B cell (primary cell): ENCODE measurements at regions not wholly inside any gene's neighbourhood (a gene's known extent, or its start where the extent isn't known, plus 50 kb on each side); places are given as distances from the start of the nearest gene placed in this dataset.

Experiments used
- ATAC-seq: fragments of 200-7000 bp; cut with Tn5 transposase; one replicate; pipeline ENCODE4 v1.10.0; 2021; ENCODE audit warnings: low read depth, mild to moderate bottlenecking, moderate number of reproducible peaks, moderate library complexity
- CTCF ChIA-PET: fragments of 350-600 bp; sonication (Branson Sonifier 250); formaldehyde crosslinking; loops from one replicate; lab custom pipeline; 2021; ENCODE audit warnings: antibody characterized with exemption, inconsistent platforms; lab: Charles Lee
- POLR2A ChIA-PET: fragments of 350-600 bp; sonication (Branson Sonifier 250); formaldehyde crosslinking; loops from one replicate; lab custom pipeline; 2021; ENCODE audit warnings: antibody characterized with exemption; lab: Charles Lee
- DNase-seq: peaks from one replicate; pipeline ENCODE4 v3.0.0; 2013
- H2AFZ ChIP-seq: 2 replicates; pipeline ENCODE4 v1.6.1; 2012; ENCODE audit warnings: mild to moderate bottlenecking, low read depth, low read length; ENCODE audit not compliant: insufficient read depth, poor library complexity, severe bottlenecking
- H3K27ac ChIP-seq, 2 donors: 1 replicate in 1 of 2; 2 replicates in 1 of 2; pipeline ENCODE4 v1.5.1; 2012 to 2013; ENCODE audit warnings: low read length in 2 of 2, mild to moderate bottlenecking in 2 of 2, moderate library complexity in 1 of 2
- H3K27me3 ChIP-seq, 4 experiments: fragments of 200-600 bp in 1 of 4; sonication (generic) in 1 of 4; replicated peaks in 1 of 4; 1 replicate in 2 of 4; 2 replicates in 2 of 4; pipeline versions ENCODE4 v1.6.1 to v1.7.0; 2013 to 2016; ENCODE audit warnings: low read length in 3 of 4, mild to moderate bottlenecking in 2 of 4, mixed read lengths in 1 of 4, moderate library complexity in 1 of 4; ENCODE audit not compliant: insufficient read depth in 4 of 4, control insufficient read depth in 3 of 4; ENCODE audit errors: control extremely low read depth in 1 of 4
- H3K36me3 ChIP-seq, 2 experiments: replicated peaks in 1 of 2; 1 replicate in 1 of 2; 2 replicates in 1 of 2; pipeline versions ENCODE4 v1.6.1 to v1.7.1; 2013; ENCODE audit warnings: low read length in 1 of 2; ENCODE audit not compliant: insufficient read depth in 2 of 2, control insufficient read depth in 1 of 2; ENCODE audit errors: control extremely low read depth in 1 of 2, extremely low read depth in 1 of 2
- H3K4me1 ChIP-seq, 2 donors: fragments of 200-600 bp in 1 of 2; sonication (generic) in 1 of 2; 1 replicate in 1 of 2; 2 replicates in 1 of 2; pipeline versions ENCODE4 v1.5.1 to v1.6.1; 2013 to 2017; ENCODE audit warnings: low read length in 2 of 2; ENCODE audit not compliant: control insufficient read depth in 2 of 2, insufficient read depth in 2 of 2
- H3K4me2 ChIP-seq: replicated peaks from 2 replicates; pipeline ENCODE3; 2012; ENCODE audit warnings: mild to moderate bottlenecking, low read depth, low read length; ENCODE audit not compliant: poor library complexity, severe bottlenecking
- H3K4me3 ChIP-seq, 5 experiments: fragments of 200-600 bp in 1 of 5; sonication (generic) in 1 of 5; 1 replicate in 3 of 5; 2 replicates in 2 of 5; pipeline versions ENCODE4 v1.5.1 to v1.7.0; 2011 to 2016; ENCODE audit warnings: low read length in 4 of 5, mild to moderate bottlenecking in 4 of 5, low read depth in 2 of 5, control low read depth in 1 of 5, moderate library complexity in 1 of 5; ENCODE audit not compliant: insufficient read depth in 1 of 5; ENCODE audit errors: control extremely low read depth in 1 of 5, extremely low read depth in 1 of 5
- H3K79me2 ChIP-seq: fragments of 200-600 bp; sonication (generic); one replicate; pipeline ENCODE4 v1.6.0; 2016; ENCODE audit warnings: low read length; ENCODE audit not compliant: control insufficient read depth, insufficient read depth
- H3K9ac ChIP-seq: fragments of 200-600 bp; sonication (generic); 2 replicates; pipeline ENCODE4 v1.6.1; 2017; ENCODE audit warnings: mild to moderate bottlenecking, low read length, moderate library complexity
- H3K9me3 ChIP-seq, 3 donors: one replicate each; pipeline versions ENCODE4 v1.6.1 to v1.7.1; 2013; ENCODE audit warnings: low read length in 2 of 3; ENCODE audit not compliant: control insufficient read depth in 2 of 3, insufficient read depth in 1 of 3; ENCODE audit errors: control extremely low read depth in 1 of 3
- H4K20me1 ChIP-seq: 2 replicates; pipeline ENCODE4 v1.6.0; 2012; ENCODE audit warnings: mild to moderate bottlenecking, low read length; ENCODE audit not compliant: insufficient read depth, control insufficient read depth, poor library complexity, severe bottlenecking
- H3K27ac Mint-ChIP-seq: one replicate; pipeline ENCODE4 v1.8.0; 2021; ENCODE audit warnings: mixed read lengths
- H3K27me3 Mint-ChIP-seq: one replicate; pipeline ENCODE4 v1.8.0; 2021; ENCODE audit warnings: mixed read lengths
- H3K4me1 Mint-ChIP-seq: one replicate; pipeline ENCODE4 v1.8.0; 2021; ENCODE audit warnings: mixed read lengths
- H3K4me3 Mint-ChIP-seq: one replicate; pipeline ENCODE4 v1.8.0; 2021; ENCODE audit warnings: mixed read lengths
- H3K9me3 Mint-ChIP-seq: one replicate; pipeline ENCODE4 v1.8.0; 2022; ENCODE audit warnings: mixed read lengths; ENCODE audit not compliant: insufficient read depth
- EZH2 ChIP-seq: IDR thresholded peaks from 2 replicates; pipeline ENCODE4 v1.6.1; 2012; ENCODE audit warnings: borderline replicate concordance, low read depth, mild to moderate bottlenecking, moderate library complexity, low read length; ENCODE audit not compliant: insufficient read depth, poor library complexity, severe bottlenecking
- WGBS: methylation state at CpG from one replicate; pipeline ENCODE4 v1.1.5; 2013; ENCODE audit warnings: missing lambda C conversion rate; ENCODE audit not compliant: insufficient coverage; 5-methylcytosine and 5-hydroxymethylcytosine counted together
- intact Hi-C: fragments of 100-400 bp; cut with micrococcal nuclease; formaldehyde crosslinking; loops from one replicate; pipeline ENCODE4 v1.10.0; 2022
- TF ChIP-seq, protein P1 (sequence below): fragments of 200-600 bp; IDR thresholded peaks from one replicate; pipeline ENCODE4 v1.8.0; 2022; ENCODE audit warnings: antibody characterized with exemption, mild to moderate bottlenecking

DNA sequence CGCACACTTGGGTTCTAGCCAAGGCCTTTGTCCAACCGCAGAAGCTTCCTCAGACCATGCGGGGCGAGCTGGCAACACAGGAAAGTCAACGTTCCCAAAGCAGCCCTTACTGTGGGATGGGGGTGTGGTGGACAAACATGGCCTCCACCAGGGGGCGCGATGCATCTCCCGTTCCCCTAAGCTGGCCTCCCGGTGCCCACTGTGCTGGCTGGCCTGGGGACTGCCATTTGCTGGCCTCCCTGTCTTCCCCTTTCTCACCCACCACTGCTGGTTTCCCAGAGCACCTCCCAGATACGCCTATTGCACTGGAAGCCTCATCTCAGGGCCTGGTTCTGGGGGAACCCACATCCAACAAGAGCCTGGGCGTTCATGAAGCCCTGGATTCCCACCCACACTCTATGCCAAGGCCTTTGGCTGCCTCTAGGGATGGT, 145.3 kb downstream of the IRF8 start:
- peak; percentile 56 for DNase-seq
- WGBS, result 30% methylated on average over 7 of the region's 11 CpGs
- no peak overlapping the region for H3K27ac ChIP-seq
- H3K4me3 ChIP-seq, result no peak overlapping the region
- H4K20me1 ChIP-seq, result no peaks in the 10 kb centered on the region
- no peak overlapping the region for H2AFZ ChIP-seq
- H3K36me3 ChIP-seq, result no peaks in the 10 kb centered on the region
- no peak for ATAC-seq
- CTCF ChIA-PET, result interaction anchor here (0.7 to 1.3 kb wide), 4 partner anchors 10 to 225 kb away, joined by 3 read pairs; no protein-coding TSS in a partner anchor
- peaks cover 7 to 9% of the 10 kb centered on the region in 2 donors for H3K4me1 ChIP-seq
- TF ChIP-seq, protein P1, sequence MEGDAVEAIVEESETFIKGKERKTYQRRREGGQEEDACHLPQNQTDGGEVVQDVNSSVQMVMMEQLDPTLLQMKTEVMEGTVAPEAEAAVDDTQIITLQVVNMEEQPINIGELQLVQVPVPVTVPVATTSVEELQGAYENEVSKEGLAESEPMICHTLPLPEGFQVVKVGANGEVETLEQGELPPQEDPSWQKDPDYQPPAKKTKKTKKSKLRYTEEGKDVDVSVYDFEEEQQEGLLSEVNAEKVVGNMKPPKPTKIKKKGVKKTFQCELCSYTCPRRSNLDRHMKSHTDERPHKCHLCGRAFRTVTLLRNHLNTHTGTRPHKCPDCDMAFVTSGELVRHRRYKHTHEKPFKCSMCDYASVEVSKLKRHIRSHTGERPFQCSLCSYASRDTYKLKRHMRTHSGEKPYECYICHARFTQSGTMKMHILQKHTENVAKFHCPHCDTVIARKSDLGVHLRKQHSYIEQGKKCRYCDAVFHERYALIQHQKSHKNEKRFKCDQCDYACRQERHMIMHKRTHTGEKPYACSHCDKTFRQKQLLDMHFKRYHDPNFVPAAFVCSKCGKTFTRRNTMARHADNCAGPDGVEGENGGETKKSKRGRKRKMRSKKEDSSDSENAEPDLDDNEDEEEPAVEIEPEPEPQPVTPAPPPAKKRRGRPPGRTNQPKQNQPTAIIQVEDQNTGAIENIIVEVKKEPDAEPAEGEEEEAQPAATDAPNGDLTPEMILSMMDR, result peak; percentile 71
- no peak for TF ChIP-seq EZH2
- intact Hi-C loops, result no loop called here
- Mint-ChIP-seq H3K27me3 (peaks cover 55% of the 10 kb centered on the region), H3K9me3 (no peaks in the 10 kb centered on the region), H3K4me3 (no peak overlapping the region), H3K27ac (no peak overlapping the region), H3K4me1 (peaks cover 12% of the 10 kb centered on the region)
- no peak overlapping the region for H3K9ac ChIP-seq
- H3K9me3 ChIP-seq, result no peaks in the 10 kb centered on the region
- POLR2A ChIA-PET, result no interaction called here
- H3K27me3 ChIP-seq, result peaks cover 0 to 47% (median 9%) of the 10 kb centered on the region in 4 experiments
- H3K4me2 ChIP-seq, result no peak overlapping the region
- no peaks in the 10 kb centered on the region for H3K79me2 ChIP-seq

GRCh38 chr16:86044881-86045590, 146.1 kb downstream of the IRF8 start:
- H2AFZ ChIP-seq, result no peak overlapping the region
- peak; percentile 56 for DNase-seq
- H3K4me3 ChIP-seq, result no peak overlapping the region
- no peak overlapping the region for H3K4me2 ChIP-seq
- H4K20me1 ChIP-seq, result no peaks in the 10 kb centered on the region
- H3K27me3 ChIP-seq, result peaks cover 0 to 48% (median 11%) of the 10 kb centered on the region in 4 experiments
- H3K36me3 ChIP-seq, result no peaks in the 10 kb centered on the region
- H3K9ac ChIP-seq, result no peak overlapping the region
- Mint-ChIP-seq H3K9me3 (no peaks in the 10 kb centered on the region), H3K4me3 (no peak overlapping the region), H3K4me1 (peaks cover 12% of the 10 kb centered on the region), H3K27ac (no peak overlapping the region), H3K27me3 (peaks cover 57% of the 10 kb centered on the region)
- TF ChIP-seq, protein P1, result no peak
- TF ChIP-seq EZH2, result no peak
- H3K4me1 ChIP-seq, result peaks cover 7 to 9% of the 10 kb centered on the region in 2 donors
- POLR2A ChIA-PET, result no interaction called here
- intact Hi-C loops, result no loop called here
- no peak overlapping the region for H3K27ac ChIP-seq
- WGBS, result 46% methylated on average over 7 of the region's 8 CpGs
- H3K79me2 ChIP-seq, result no peaks in the 10 kb centered on the region
- ATAC-seq, result peak; percentile 43
- CTCF ChIA-PET, result interaction anchor here (0.7 to 1.3 kb wide), 4 partner anchors 11 to 226 kb away, joined by 3 read pairs; no protein-coding TSS in a partner anchor
- no peaks in the 10 kb centered on the region for H3K9me3 ChIP-seq
